ENCODE measurements at regions not wholly inside any gene's neighbourhood (a gene's known extent, or its start where the extent isn't known, plus 50 kb on each side); places are given as distances from the start of the nearest gene placed in this dataset.
"Not testable (repeated sequence)": the region's sequence is repeated elsewhere in the genome, so short reads cannot be mapped to it uniquely, and the experiment has no call there.

DNA sequence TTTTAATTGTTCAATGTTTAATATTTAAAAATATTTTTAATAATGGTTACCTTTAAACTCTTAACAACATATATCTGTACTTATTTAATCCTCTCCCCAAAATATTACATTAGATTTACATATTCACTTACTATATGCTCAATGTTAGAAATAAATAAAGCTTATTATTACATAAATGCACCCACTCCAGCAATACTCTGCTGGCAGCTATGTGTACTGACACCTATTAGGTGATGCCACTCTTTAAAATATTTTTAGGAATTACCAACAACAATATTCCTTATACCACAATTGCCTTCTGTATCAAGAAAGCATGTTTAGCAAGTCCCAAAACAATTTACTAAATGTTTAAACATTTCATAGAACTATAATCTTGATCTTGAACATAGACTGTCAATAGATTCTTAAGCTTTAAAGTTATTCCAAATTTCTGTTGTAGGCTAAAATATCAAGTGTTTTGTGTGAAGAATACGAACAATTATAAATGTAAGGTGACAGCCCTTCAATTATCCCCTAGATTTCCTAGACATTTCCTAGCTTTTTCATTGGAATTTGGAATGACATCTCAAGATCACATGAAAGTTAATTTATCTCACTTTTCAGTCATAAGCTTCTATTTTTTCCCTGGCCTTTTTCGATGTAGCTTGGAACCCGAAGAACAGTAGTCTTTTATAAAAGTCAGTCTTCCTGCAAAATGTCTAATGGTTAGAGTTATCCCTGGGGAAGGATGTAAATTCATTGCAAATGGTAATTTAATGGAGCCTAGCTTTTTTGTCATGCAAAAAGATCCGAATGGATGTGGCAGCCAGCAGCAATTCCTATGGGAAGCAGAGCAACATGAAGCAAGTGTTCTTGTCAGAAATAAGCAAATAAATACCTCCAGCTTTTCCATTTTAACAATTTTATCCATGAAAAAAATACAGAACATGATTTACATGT lies 907.5 kb upstream of the ATXN7L3B start:
- Histone ChIP-seq H3K27ac (ENCODE audit: low read length) (no peak overlapping the region), H3K27me3 (ENCODE audit: low read depth, low read length) (no peaks in the 10 kb centered on the region), H3K4me1 (ENCODE audit: control insufficient read depth in 1 of 2, insufficient read depth in 2 of 2, low read length in 2 of 2) (no peaks in the 10 kb centered on the region), H3K4me3 (ENCODE audit: low read depth in 1 of 2, low read length in 2 of 2) (no peak overlapping the region), H3K36me3 (ENCODE audit: control insufficient read depth in 1 of 2, insufficient read depth in 2 of 2, low read length in 2 of 2) (no peaks in the 10 kb centered on the region), H3K9me3 (ENCODE audit: control insufficient read depth in 1 of 2, low read length in 2 of 2) (no peaks in the 10 kb centered on the region)

DNA sequence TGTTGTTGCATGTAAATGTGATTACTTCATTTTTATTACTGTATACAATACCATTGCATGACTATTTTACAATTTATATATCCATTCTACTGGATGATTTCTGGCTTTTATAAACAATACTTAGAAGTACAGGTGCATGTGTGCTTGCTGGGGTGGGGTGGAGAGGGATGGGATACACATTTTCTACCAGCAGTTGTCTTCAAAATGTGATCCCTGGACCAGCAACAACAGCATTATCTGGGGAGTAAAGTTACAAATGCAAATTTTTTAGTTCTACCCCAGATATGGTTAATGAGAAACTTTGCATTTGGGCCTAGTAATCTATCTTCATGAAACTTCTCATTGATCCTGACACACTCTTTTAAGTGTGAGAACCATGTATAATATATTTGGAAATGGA lies 905.4 kb upstream of the ATXN7L3B start:
- Histone ChIP-seq H3K27ac (ENCODE audit: low read length) (no peak overlapping the region), H3K9me3 (ENCODE audit: control insufficient read depth in 1 of 2, low read length in 2 of 2) (no peaks in the 10 kb centered on the region), H3K4me3 (ENCODE audit: low read depth in 1 of 2, low read length in 2 of 2) (no peak overlapping the region), H3K4me1 (ENCODE audit: control insufficient read depth in 1 of 2, insufficient read depth in 2 of 2, low read length in 2 of 2) (no peaks in the 10 kb centered on the region), H3K36me3 (ENCODE audit: control insufficient read depth in 1 of 2, insufficient read depth in 2 of 2, low read length in 2 of 2) (no peaks in the 10 kb centered on the region), H3K27me3 (ENCODE audit: low read depth, low read length) (no peaks in the 10 kb centered on the region)

DNA sequence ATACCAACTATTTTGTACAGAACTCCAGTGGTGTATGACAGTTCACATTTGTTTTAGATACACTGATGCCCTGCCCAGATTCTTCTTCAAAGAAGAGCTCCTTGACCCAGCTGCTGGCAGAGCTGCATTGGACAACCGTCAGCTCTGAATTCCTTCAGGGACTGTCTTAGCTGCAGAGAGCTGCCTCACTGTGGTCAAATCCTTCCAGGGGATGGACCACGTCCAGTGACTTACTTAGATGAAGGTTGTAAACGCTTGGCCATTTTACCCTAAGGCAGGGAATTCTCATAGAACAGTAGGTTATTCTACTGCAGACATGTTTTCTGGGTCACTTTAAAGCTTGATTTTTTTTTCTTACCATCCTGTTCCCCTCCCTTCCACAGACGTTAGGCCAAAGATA lies 905.0 kb upstream of the ATXN7L3B start:
- Histone ChIP-seq H3K27me3 (ENCODE audit: low read depth, low read length) (no peaks in the 10 kb centered on the region), H3K36me3 (ENCODE audit: control insufficient read depth in 1 of 2, insufficient read depth in 2 of 2, low read length in 2 of 2) (no peaks in the 10 kb centered on the region), H3K27ac (ENCODE audit: low read length) (no peak overlapping the region), H3K9me3 (ENCODE audit: control insufficient read depth in 1 of 2, low read length in 2 of 2) (no peaks in the 10 kb centered on the region), H3K4me1 (ENCODE audit: control insufficient read depth in 1 of 2, insufficient read depth in 2 of 2, low read length in 2 of 2) (no peaks in the 10 kb centered on the region), H3K4me3 (ENCODE audit: low read depth in 1 of 2, low read length in 2 of 2) (no peak overlapping the region)

DNA sequence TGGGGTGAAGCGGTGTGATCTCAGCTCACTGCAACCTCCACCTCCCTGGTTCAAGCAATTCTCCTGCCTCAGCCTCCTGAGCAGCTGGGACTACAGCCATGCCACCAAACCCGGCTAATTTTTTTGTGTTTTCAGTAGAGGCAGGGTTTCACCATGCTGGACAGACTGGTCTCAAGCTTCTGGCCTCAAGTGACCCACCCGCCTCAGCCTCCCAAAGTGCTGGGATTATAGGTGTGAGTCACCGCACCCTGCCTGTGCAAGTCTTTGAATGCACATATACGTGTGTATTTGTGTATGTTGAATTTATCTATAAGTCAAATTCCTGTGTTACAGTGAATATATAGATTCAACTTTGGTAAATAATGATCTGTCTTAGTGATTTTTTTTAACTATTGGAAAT lies 898.2 kb upstream of the ATXN7L3B start:
- not testable (repeated sequence) for H3K4me3 ChIP-seq (ENCODE audit: low read depth in 1 of 2, low read length in 2 of 2); H3K27me3 ChIP-seq (ENCODE audit: low read depth, low read length); H3K36me3 ChIP-seq (ENCODE audit: control insufficient read depth in 1 of 2, insufficient read depth in 2 of 2, low read length in 2 of 2); H3K27ac ChIP-seq (ENCODE audit: low read length); H3K4me1 ChIP-seq (ENCODE audit: control insufficient read depth in 1 of 2, insufficient read depth in 2 of 2, low read length in 2 of 2); H3K9me3 ChIP-seq (ENCODE audit: control insufficient read depth in 1 of 2, low read length in 2 of 2)

DNA sequence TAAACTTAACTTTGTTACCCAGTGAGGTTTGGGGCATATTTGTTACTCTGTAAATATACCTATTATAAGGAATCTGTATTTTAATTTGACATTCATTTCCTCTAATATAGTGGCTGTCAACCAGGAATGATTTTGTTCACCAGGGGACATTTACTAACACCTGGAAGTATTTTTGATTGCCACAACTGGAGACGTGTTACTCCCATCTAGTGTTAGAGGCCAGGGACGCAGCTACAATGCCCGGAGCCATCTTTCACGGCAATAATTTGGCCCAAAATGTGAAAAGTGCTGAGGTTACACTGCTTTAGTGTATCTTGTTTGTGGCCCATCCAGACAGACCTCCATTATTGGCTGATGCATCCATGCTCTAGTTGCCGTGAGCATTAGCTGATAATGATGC lies 881.3 kb upstream of the ATXN7L3B start:
- Histone ChIP-seq H3K4me1 (ENCODE audit: control insufficient read depth in 1 of 2, insufficient read depth in 2 of 2, low read length in 2 of 2) (no peaks in the 10 kb centered on the region), H3K4me3 (ENCODE audit: low read depth in 1 of 2, low read length in 2 of 2) (no peak overlapping the region), H3K36me3 (ENCODE audit: control insufficient read depth in 1 of 2, insufficient read depth in 2 of 2, low read length in 2 of 2) (no peaks in the 10 kb centered on the region), H3K9me3 (ENCODE audit: control insufficient read depth in 1 of 2, low read length in 2 of 2) (peaks cover 0 to 12% of the 10 kb centered on the region in 2 donors), H3K27me3 (ENCODE audit: low read depth, low read length) (no peaks in the 10 kb centered on the region), H3K27ac (ENCODE audit: low read length) (no peak overlapping the region)

DNA sequence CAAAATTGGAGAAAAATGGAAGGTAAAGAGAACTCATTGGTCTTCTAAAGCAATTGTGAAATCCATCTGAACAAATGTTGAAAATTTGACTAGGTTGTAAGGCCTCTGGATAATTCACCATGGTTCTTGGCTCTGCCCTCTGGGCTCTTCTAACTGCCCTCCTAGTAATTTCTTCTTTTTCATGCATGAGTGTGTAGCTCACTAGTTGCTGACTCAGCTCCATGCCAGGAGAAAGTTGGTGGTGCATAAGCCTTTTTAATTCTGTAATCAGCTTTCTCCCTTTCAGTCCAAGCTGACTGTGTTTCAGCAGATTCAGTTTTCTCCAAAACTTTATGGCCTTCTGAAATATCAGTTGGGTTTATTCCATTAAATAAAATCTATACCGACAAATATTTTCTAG lies 877.8 kb upstream of the ATXN7L3B start:
- Histone ChIP-seq H3K4me3 (ENCODE audit: low read depth in 1 of 2, low read length in 2 of 2) (no peak overlapping the region), H3K36me3 (ENCODE audit: control insufficient read depth in 1 of 2, insufficient read depth in 2 of 2, low read length in 2 of 2) (no peaks in the 10 kb centered on the region), H3K4me1 (ENCODE audit: control insufficient read depth in 1 of 2, insufficient read depth in 2 of 2, low read length in 2 of 2) (no peaks in the 10 kb centered on the region), H3K27ac (ENCODE audit: low read length) (no peak overlapping the region), H3K9me3 (ENCODE audit: control insufficient read depth in 1 of 2, low read length in 2 of 2) (no peaks in the 10 kb centered on the region), H3K27me3 (ENCODE audit: low read depth, low read length) (no peaks in the 10 kb centered on the region)

DNA sequence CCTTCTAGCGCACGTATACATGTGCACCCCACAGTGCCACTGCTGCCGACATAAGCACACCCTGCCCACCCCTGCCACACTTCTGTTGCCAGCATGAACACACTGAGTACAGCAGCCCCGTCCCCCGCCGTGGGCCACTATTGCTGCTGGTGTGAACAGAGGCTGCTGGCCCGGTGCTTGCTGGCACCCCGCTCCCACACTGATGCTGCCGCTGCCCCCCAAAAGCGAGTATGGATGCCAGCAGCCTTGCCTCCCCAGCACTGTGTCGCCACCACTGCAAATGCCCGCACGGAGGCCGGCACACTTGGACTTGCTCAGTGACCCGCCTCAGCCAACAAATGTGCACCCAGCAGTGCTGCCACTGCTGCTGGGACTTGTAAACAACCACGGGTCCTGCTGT lies 872.4 kb upstream of the ATXN7L3B start:
- H3K36me3 ChIP-seq (ENCODE audit: control insufficient read depth in 1 of 2, insufficient read depth in 2 of 2, low read length in 2 of 2), result no peaks in the 10 kb centered on the region
- H3K9me3 ChIP-seq (ENCODE audit: control insufficient read depth in 1 of 2, low read length in 2 of 2), result no peaks in the 10 kb centered on the region
- H3K27ac ChIP-seq (ENCODE audit: low read length), result no peak overlapping the region
- no peaks in the 10 kb centered on the region for H3K27me3 ChIP-seq (ENCODE audit: low read depth, low read length)
- H3K4me1 ChIP-seq (ENCODE audit: control insufficient read depth in 1 of 2, insufficient read depth in 2 of 2, low read length in 2 of 2), result no peaks in the 10 kb centered on the region
- H3K4me3 ChIP-seq (ENCODE audit: low read depth in 1 of 2, low read length in 2 of 2), result no peak overlapping the region

DNA sequence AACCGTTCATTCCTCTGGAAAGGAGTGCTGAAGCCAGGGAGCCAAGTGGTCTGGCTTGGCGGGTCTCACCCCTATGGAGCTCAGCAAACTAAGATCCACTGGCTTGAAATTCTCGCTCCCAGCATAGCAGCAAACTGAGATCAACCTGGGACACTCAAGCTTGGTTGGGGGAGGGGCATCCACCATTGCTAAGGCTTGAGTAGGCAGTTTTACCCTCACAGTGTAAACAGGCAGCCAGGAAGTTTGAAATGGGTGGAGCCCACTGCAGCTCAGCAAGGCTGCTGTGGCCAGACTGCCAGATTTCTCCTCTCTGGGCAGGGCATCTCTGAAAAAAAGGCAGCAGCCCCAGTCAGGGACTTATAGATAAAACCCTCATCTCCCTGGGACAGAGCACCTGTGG lies 866.1 kb upstream of the ATXN7L3B start:
- not testable (repeated sequence) for H3K27me3 ChIP-seq (ENCODE audit: low read depth, low read length); H3K9me3 ChIP-seq (ENCODE audit: control insufficient read depth in 1 of 2, low read length in 2 of 2); H3K36me3 ChIP-seq (ENCODE audit: control insufficient read depth in 1 of 2, insufficient read depth in 2 of 2, low read length in 2 of 2); H3K4me1 ChIP-seq (ENCODE audit: control insufficient read depth in 1 of 2, insufficient read depth in 2 of 2, low read length in 2 of 2); H3K27ac ChIP-seq (ENCODE audit: low read length); H3K4me3 ChIP-seq (ENCODE audit: low read depth in 1 of 2, low read length in 2 of 2)

DNA sequence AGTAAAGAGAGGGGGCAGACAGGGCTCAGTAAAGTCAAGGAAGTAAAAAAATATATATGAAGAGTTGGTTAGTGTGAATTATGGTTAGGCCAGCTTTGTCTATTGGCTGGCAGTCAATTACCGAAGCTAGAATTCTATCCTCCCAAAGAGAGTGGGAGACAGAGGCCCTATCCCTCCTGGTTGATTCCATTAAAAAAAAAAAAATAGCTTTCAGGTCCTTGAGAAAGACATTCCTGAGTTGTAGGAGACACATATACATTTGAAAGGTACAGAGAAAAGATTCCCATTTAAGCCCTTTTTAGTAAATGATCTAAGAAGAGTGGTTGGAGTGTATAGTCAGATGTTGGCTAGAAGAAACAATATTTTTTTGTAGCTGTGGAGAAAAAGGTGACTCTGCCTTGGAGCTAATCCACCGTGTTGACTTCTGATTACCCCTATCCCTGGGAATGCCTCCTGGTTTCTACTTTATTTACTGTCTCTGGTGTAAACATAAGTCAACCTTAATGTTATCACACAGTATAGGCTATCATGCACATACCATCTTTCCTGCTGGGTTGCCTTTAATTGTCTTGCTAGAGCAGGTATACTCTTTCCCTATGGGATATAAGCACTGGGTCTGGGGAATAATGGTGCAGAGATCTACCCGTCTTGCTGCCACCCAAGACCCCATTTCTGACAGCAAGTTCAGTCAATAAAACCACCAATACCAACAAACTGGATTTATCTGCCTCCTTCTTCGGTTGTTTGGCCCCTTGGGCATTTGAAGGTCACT lies 859.9 kb upstream of the ATXN7L3B start:
- H3K27ac ChIP-seq (ENCODE audit: low read length), result no peak overlapping the region
- H3K36me3 ChIP-seq (ENCODE audit: control insufficient read depth in 1 of 2, insufficient read depth in 2 of 2, low read length in 2 of 2), result no peaks in the 10 kb centered on the region
- no peaks in the 10 kb centered on the region for H3K27me3 ChIP-seq (ENCODE audit: low read depth, low read length)
- no peaks in the 10 kb centered on the region for H3K4me1 ChIP-seq (ENCODE audit: control insufficient read depth in 1 of 2, insufficient read depth in 2 of 2, low read length in 2 of 2)
- no peak overlapping the region for H3K4me3 ChIP-seq (ENCODE audit: low read depth in 1 of 2, low read length in 2 of 2)
- no peaks in the 10 kb centered on the region for H3K9me3 ChIP-seq (ENCODE audit: control insufficient read depth in 1 of 2, low read length in 2 of 2)

DNA sequence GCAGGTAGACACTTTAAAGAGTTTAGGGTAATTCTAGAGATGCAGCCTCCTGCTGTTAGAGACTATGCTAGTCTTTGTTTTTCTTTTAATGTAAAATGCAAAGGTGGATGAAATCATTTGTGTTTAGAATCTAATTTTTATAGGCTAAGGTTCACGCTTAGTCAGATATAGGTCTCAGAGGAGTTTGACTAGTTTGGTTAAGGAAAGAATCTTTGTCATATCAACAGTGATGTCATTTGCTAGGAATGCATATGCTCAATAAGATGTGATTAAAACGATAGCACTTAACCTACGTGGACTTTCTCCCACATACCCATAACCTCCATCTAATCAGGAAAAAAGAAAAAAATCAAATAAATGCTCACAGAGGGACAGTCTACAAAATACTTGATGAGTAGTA lies 859.3 kb upstream of the ATXN7L3B start:
- Histone ChIP-seq H3K27me3 (ENCODE audit: low read depth, low read length) (no peaks in the 10 kb centered on the region), H3K27ac (ENCODE audit: low read length) (no peak overlapping the region), H3K9me3 (ENCODE audit: control insufficient read depth in 1 of 2, low read length in 2 of 2) (no peaks in the 10 kb centered on the region), H3K4me1 (ENCODE audit: control insufficient read depth in 1 of 2, insufficient read depth in 2 of 2, low read length in 2 of 2) (no peaks in the 10 kb centered on the region), H3K36me3 (ENCODE audit: control insufficient read depth in 1 of 2, insufficient read depth in 2 of 2, low read length in 2 of 2) (no peaks in the 10 kb centered on the region), H3K4me3 (ENCODE audit: low read depth in 1 of 2, low read length in 2 of 2) (no peak overlapping the region)

DNA sequence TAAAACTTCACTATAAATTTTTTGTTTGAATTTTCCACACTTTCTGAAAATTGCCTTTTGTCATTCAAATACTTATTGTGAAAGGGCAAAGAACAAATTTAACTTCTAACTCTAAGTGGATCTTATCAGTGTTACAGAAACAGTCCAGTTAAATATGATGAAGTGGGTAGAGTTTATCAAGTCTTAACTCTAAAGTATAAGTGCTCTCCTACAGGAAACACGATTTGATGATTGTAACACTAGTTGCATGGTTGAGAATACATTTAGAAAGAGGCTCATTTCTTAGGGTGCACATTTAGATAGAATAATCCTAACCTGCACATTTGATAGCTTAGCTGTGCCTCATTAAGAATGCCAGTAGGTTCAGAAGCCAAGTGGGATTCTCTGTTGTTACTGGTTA lies 838.3 kb upstream of the ATXN7L3B start:
- H3K27me3 ChIP-seq (ENCODE audit: low read depth, low read length), result no peaks in the 10 kb centered on the region
- no peaks in the 10 kb centered on the region for H3K4me1 ChIP-seq (ENCODE audit: control insufficient read depth in 1 of 2, insufficient read depth in 2 of 2, low read length in 2 of 2)
- no peak overlapping the region for H3K4me3 ChIP-seq (ENCODE audit: low read depth in 1 of 2, low read length in 2 of 2)
- no peaks in the 10 kb centered on the region for H3K9me3 ChIP-seq (ENCODE audit: control insufficient read depth in 1 of 2, low read length in 2 of 2)
- H3K27ac ChIP-seq (ENCODE audit: low read length), result no peak overlapping the region
- H3K36me3 ChIP-seq (ENCODE audit: control insufficient read depth in 1 of 2, insufficient read depth in 2 of 2, low read length in 2 of 2), result no peaks in the 10 kb centered on the region

All from muscle layer of duodenum (tissue), 2 donors.